ENCODE measurements at regions not wholly inside any gene's neighbourhood (a gene's known extent, or its start where the extent isn't known, plus 50 kb on each side); places are given as distances from the start of the nearest gene placed in this dataset.
"Not testable (repeated sequence)": the region's sequence is repeated elsewhere in the genome, so short reads cannot be mapped to it uniquely, and the experiment has no call there.

GRCh38 chr15:31206386-31207181 is 105.1 kb upstream of the TRPM1 start:
- Histone ChIP-seq H2AFZ (ENCODE audit: low read length) (no peak overlapping the region), H4K20me1 (ENCODE audit: insufficient read depth, low read length) (no peaks in the 10 kb centered on the region), H3K27me3 (ENCODE audit: insufficient read depth, low read length) (peaks cover 29% of the 10 kb centered on the region), H3K79me2 (ENCODE audit: insufficient read depth, low read length) (no peaks in the 10 kb centered on the region), H3K9me3 (ENCODE audit: low read depth, low read length) (peaks cover 6% of the 10 kb centered on the region), H3K27ac (ENCODE audit: low read depth, low read length) (no peak overlapping the region), H3K4me3 (ENCODE audit: insufficient read depth, low read length) (no peak overlapping the region), H3K4me2 (ENCODE audit: insufficient read depth, low read length) (no peak overlapping the region), H3K36me3 (ENCODE audit: insufficient read depth, low read length) (no peaks in the 10 kb centered on the region), H3K4me1 (ENCODE audit: insufficient read depth, low read length) (no peaks in the 10 kb centered on the region)
- DNase-seq (ENCODE audit: insufficient read length, low spot score, missing footprints), result no peak
- TF ChIP-seq, protein P1, sequence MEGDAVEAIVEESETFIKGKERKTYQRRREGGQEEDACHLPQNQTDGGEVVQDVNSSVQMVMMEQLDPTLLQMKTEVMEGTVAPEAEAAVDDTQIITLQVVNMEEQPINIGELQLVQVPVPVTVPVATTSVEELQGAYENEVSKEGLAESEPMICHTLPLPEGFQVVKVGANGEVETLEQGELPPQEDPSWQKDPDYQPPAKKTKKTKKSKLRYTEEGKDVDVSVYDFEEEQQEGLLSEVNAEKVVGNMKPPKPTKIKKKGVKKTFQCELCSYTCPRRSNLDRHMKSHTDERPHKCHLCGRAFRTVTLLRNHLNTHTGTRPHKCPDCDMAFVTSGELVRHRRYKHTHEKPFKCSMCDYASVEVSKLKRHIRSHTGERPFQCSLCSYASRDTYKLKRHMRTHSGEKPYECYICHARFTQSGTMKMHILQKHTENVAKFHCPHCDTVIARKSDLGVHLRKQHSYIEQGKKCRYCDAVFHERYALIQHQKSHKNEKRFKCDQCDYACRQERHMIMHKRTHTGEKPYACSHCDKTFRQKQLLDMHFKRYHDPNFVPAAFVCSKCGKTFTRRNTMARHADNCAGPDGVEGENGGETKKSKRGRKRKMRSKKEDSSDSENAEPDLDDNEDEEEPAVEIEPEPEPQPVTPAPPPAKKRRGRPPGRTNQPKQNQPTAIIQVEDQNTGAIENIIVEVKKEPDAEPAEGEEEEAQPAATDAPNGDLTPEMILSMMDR (IDR thresholded peaks at IDR 0.05; ENCODE audit: extremely low read depth, low read depth, low read length), result no peak

GRCh38 chr15:31207246-31207645 is 105.7 kb upstream of the TRPM1 start:
- peaks cover 27% of the 10 kb centered on the region for H3K27me3 ChIP-seq (ENCODE audit: insufficient read depth, low read length)
- no peaks in the 10 kb centered on the region for H3K79me2 ChIP-seq (ENCODE audit: insufficient read depth, low read length)
- H3K36me3 ChIP-seq (ENCODE audit: insufficient read depth, low read length), result no peaks in the 10 kb centered on the region

GRCh38 chr15:31207861-31208260 is 106.3 kb upstream of the TRPM1 start:
- not testable (repeated sequence) for H4K20me1 ChIP-seq (ENCODE audit: insufficient read depth, low read length); H3K9me3 ChIP-seq (ENCODE audit: low read depth, low read length); H3K4me1 ChIP-seq (ENCODE audit: insufficient read depth, low read length); DNase-seq (ENCODE audit: insufficient read length, low spot score, missing footprints); H3K4me2 ChIP-seq (ENCODE audit: insufficient read depth, low read length); H3K79me2 ChIP-seq (ENCODE audit: insufficient read depth, low read length); H3K4me3 ChIP-seq (ENCODE audit: insufficient read depth, low read length); H3K27ac ChIP-seq (ENCODE audit: low read depth, low read length); H3K36me3 ChIP-seq (ENCODE audit: insufficient read depth, low read length); H2AFZ ChIP-seq (ENCODE audit: low read length)
- peaks cover 24% of the 10 kb centered on the region for H3K27me3 ChIP-seq (ENCODE audit: insufficient read depth, low read length)

More at GRCh38 chr15:31207246-31207645, 105.7 kb upstream of the TRPM1 start:
- peaks cover 6% of the 10 kb centered on the region for H3K9me3 ChIP-seq (ENCODE audit: low read depth, low read length)
- H3K4me3 ChIP-seq (ENCODE audit: insufficient read depth, low read length), result no peak overlapping the region
- H2AFZ ChIP-seq (ENCODE audit: low read length), result no peak overlapping the region
- no peak for DNase-seq (ENCODE audit: insufficient read length, low spot score, missing footprints)
- TF ChIP-seq, protein P1 (IDR thresholded peaks at IDR 0.05; ENCODE audit: extremely low read depth, low read depth, low read length), result no peak
- H4K20me1 ChIP-seq (ENCODE audit: insufficient read depth, low read length), result no peaks in the 10 kb centered on the region
- H3K4me1 ChIP-seq (ENCODE audit: insufficient read depth, low read length), result no peaks in the 10 kb centered on the region
- H3K27ac ChIP-seq (ENCODE audit: low read depth, low read length), result no peak overlapping the region
- no peak overlapping the region for H3K4me2 ChIP-seq (ENCODE audit: insufficient read depth, low read length)

GRCh38 chr15:31208817-31209216 is 107.3 kb upstream of the TRPM1 start:
- Histone ChIP-seq H3K79me2 (ENCODE audit: insufficient read depth, low read length) (no peaks in the 10 kb centered on the region), H3K4me2 (ENCODE audit: insufficient read depth, low read length) (no peak overlapping the region), H3K4me1 (ENCODE audit: insufficient read depth, low read length) (no peaks in the 10 kb centered on the region), H4K20me1 (ENCODE audit: insufficient read depth, low read length) (no peaks in the 10 kb centered on the region), H2AFZ (ENCODE audit: low read length) (no peak overlapping the region), H3K27ac (ENCODE audit: low read depth, low read length) (no peak overlapping the region), H3K4me3 (ENCODE audit: insufficient read depth, low read length) (no peak overlapping the region), H3K36me3 (ENCODE audit: insufficient read depth, low read length) (no peaks in the 10 kb centered on the region), H3K27me3 (ENCODE audit: insufficient read depth, low read length) (peaks cover 21% of the 10 kb centered on the region), H3K9me3 (ENCODE audit: low read depth, low read length) (peaks cover 6% of the 10 kb centered on the region)
- TF ChIP-seq, protein P1 (IDR thresholded peaks at IDR 0.05; ENCODE audit: extremely low read depth, low read depth, low read length), result no peak
- no peak for DNase-seq (ENCODE audit: insufficient read length, low spot score, missing footprints)
